Endothelial cell of umbilical vein (primary cell): ENCODE measurements at regions not wholly inside any gene's neighbourhood (a gene's known extent, or its start where the extent isn't known, plus 50 kb on each side); places are given as distances from the start of the nearest gene placed in this dataset.

Source experiments
- BruUV-seq: library from RNA; stranded (reverse); fragments of 400-500 nt; replicated peaks from 2 replicates; lab custom pipeline; 2021; lab: Mats Ljungman, UMichigan
- CTCF ChIA-PET: fragments of 300-600, 350-600 bp; sonication (Branson Sonifier 250); formaldehyde crosslinking; loops from one replicate; lab custom pipeline; 2021; ENCODE audit warnings: antibody characterized with exemption, inconsistent platforms; lab: Charles Lee
- POLR2A ChIA-PET: fragments of 300-600, 350-600 bp; sonication (Branson Sonifier 250); formaldehyde crosslinking; loops from one replicate; lab custom pipeline; 2021; ENCODE audit warnings: antibody characterized with exemption, inconsistent platforms; lab: Charles Lee
- DNase-seq: peaks from one replicate; pipeline ENCODE4 v3.0.0-alpha.2; 2011; ENCODE audit warnings: low read depth, low spot score
- FAIRE-seq: peaks from 2 replicates; lab custom pipeline; 2011; peaks lifted over from hg19 to GRCh38; lab: Jason Lieb, UNC
- H2AFZ ChIP-seq: 2 replicates; pipeline ENCODE4 v1.6.0; 2012; ENCODE audit warnings: low read depth, low read length, control low read depth, inconsistent platforms
- H3K27ac ChIP-seq: 2 replicates; pipeline ENCODE4 v1.5.1; 2011; ENCODE audit warnings: low read depth, mild to moderate bottlenecking, control low read depth, low read length, moderate library complexity; ENCODE audit not compliant: insufficient read depth
- H3K27me3 ChIP-seq, 2 experiments: 2 replicates each; pipeline versions ENCODE4 v1.6.0 to v1.6.1; 2011; ENCODE audit warnings: low read length in 2 of 2, mixed read lengths in 1 of 2; ENCODE audit not compliant: control insufficient read depth in 2 of 2, insufficient read depth in 2 of 2
- H3K36me3 ChIP-seq, 2 experiments: 2 replicates in 1 of 2; 3 replicates in 1 of 2; pipeline ENCODE4 v1.5.1; 2011; ENCODE audit warnings: low read length in 2 of 2, mild to moderate bottlenecking in 1 of 2, moderate library complexity in 1 of 2; ENCODE audit not compliant: control insufficient read depth in 2 of 2, insufficient read depth in 2 of 2; ENCODE audit errors: extremely low read depth in 1 of 2
- H3K4me1 ChIP-seq: 3 replicates; pipeline ENCODE4 v1.5.1; 2011; ENCODE audit warnings: mild to moderate bottlenecking, low read length; ENCODE audit not compliant: control insufficient read depth, insufficient read depth; ENCODE audit errors: extremely low read depth
- H3K4me2 ChIP-seq: 2 replicates; pipeline ENCODE4 v1.6.1; 2011; ENCODE audit warnings: low read length, control low read depth, mixed read lengths; ENCODE audit not compliant: insufficient read depth
- H3K4me3 ChIP-seq, 3 experiments: fragments of 200-600 bp in 1 of 3; sonication (generic), shearing (Covaris generic) in 1 of 3; replicated peaks in 1 of 3; 2 replicates each; pipeline ENCODE4 v1.5.1; 2011 to 2016; ENCODE audit warnings: control low read depth in 3 of 3, low read length in 3 of 3, mild to moderate bottlenecking in 2 of 3, inconsistent platforms in 1 of 3, low read depth in 1 of 3, moderate library complexity in 1 of 3; ENCODE audit not compliant: insufficient read depth in 1 of 3
- H3K79me2 ChIP-seq: 2 replicates; pipeline ENCODE4 v1.6.0; 2012; ENCODE audit warnings: low read length, inconsistent platforms; ENCODE audit not compliant: control insufficient read depth, insufficient read depth
- H3K9ac ChIP-seq: replicated peaks from 2 replicates; pipeline ENCODE3; 2011; ENCODE audit warnings: low read length, control low read depth; ENCODE audit not compliant: insufficient read depth; ENCODE audit errors: extremely low read depth
- H3K9me1 ChIP-seq: replicated peaks from 3 replicates; pipeline ENCODE4 v1.6.0; 2011; ENCODE audit warnings: mild to moderate bottlenecking, low read length; ENCODE audit not compliant: control insufficient read depth, insufficient read depth; ENCODE audit errors: extremely low read depth
- H3K9me3 ChIP-seq: replicated peaks from 2 replicates; pipeline ENCODE4 v1.5.1; 2012; ENCODE audit warnings: low read length, inconsistent platforms; ENCODE audit not compliant: control insufficient read depth, insufficient read depth
- H4K20me1 ChIP-seq: replicated peaks from 2 replicates; pipeline ENCODE3; 2011; ENCODE audit warnings: mild to moderate bottlenecking, low read length; ENCODE audit not compliant: control insufficient read depth, insufficient read depth; ENCODE audit errors: extremely low read depth
- CTCF ChIP-seq, 2 donors: IDR thresholded peaks; 1 replicate in 1 of 2; 2 replicates in 1 of 2; pipeline ENCODE4 v1.5.1; 2011; ENCODE audit warnings: low read length in 2 of 2, mild to moderate bottlenecking in 2 of 2, moderate library complexity in 2 of 2, control low read depth in 1 of 2, inconsistent platforms in 1 of 2, low read depth in 1 of 2; ENCODE audit not compliant: insufficient read depth in 1 of 2; ENCODE audit errors: extremely low read depth in 1 of 2
- EZH2 ChIP-seq: IDR thresholded peaks from 2 replicates; pipeline ENCODE4 v1.6.1; 2012; ENCODE audit warnings: borderline replicate concordance, low read depth, mild to moderate bottlenecking, moderate library complexity, low read length, inconsistent platforms; ENCODE audit not compliant: severe bottlenecking
- FOS ChIP-seq: IDR thresholded peaks from 2 replicates; pipeline ENCODE4 v1.6.1; 2011; ENCODE audit warnings: mild to moderate bottlenecking, low read length, moderate library complexity, borderline replicate concordance; ENCODE audit not compliant: insufficient read depth
- GATA2 ChIP-seq: IDR thresholded peaks from 2 replicates; pipeline ENCODE4 v1.7.0; 2011; ENCODE audit warnings: low read depth, mild to moderate bottlenecking, moderate library complexity, mixed read lengths, low read length; ENCODE audit not compliant: insufficient read length, insufficient read depth
- MAX ChIP-seq: IDR thresholded peaks from 2 replicates; pipeline ENCODE4 v1.6.1; 2011; ENCODE audit not compliant: insufficient read depth, insufficient read length
- MYC ChIP-seq: IDR thresholded peaks from one replicate; pipeline ENCODE4 v1.6.1; 2011; ENCODE audit warnings: mild to moderate bottlenecking, low read depth, low read length
- POLR2A ChIP-seq: IDR thresholded peaks from 2 replicates; pipeline ENCODE4 v1.6.1; 2012; ENCODE audit warnings: low read depth, mild to moderate bottlenecking, control low read depth, low read length
- POLR2AphosphoS5 ChIP-seq: IDR thresholded peaks from 2 replicates; pipeline ENCODE4 v1.6.1; 2012; ENCODE audit warnings: low read depth, mild to moderate bottlenecking, control low read depth, low read length, moderate library complexity; ENCODE audit not compliant: insufficient read depth
- dilution Hi-C: fragments of 300-500 bp; cut with MboI; formaldehyde crosslinking; loops from one replicate; pipeline ENCODE4 v1.15.0; 2019; ENCODE audit warnings: low sequenced_read_pairs; ENCODE audit not compliant: extremely low pct_ligation_motif_present
- intact Hi-C: fragments of 100-400 bp; cut with micrococcal nuclease; formaldehyde crosslinking; loops from one replicate; pipeline ENCODE4 v1.10.0; 2022

DNA sequence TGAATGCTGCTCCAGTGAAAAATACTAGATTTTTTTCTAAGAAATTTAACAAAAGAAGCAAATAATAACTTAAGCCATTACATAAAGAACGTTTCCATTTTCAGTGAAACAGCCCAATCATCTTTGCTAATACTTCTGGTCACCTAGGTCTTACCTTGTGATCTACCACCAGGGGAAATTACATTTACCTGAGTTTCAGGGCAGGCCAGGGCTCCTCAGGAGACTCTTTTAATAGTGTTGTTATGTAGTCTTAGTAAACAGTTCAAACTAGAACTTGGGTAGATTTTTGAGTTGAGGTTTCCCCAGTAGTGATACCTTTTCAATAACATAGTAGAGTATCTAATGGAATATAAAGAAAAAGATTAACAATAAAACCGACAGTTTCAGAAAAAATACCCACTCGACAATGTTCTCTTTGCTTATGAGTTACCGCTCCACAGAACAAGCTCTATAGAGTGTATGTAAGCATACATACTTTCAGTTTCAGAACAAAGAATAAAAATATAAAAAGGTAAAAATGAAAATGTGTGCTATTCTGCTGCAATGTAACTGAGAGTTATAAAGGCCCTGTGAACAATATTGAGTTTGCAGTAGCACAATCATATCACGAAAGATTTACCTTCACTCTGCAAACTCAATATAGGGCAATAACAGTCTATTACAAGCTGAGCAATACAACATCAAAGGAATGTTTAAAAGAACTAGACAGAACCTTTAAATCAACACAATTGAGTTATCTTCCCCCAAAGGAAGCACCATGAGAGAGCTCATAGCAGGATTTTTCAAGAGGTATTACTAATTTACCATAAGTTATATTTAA, 165.8 kb downstream of the ATOH1 start:
- ChIA-PET POLR2A (no interaction called here), CTCF (no interaction called here)
- Histone ChIP-seq H3K4me1 (no peaks in the 10 kb centered on the region), H3K36me3 (no peaks in the 10 kb centered on the region), H3K9me3 (no peaks in the 10 kb centered on the region), H3K4me2 (no peak overlapping the region), H3K79me2 (no peaks in the 10 kb centered on the region), H3K27ac (no peak overlapping the region), H2AFZ (no peak overlapping the region), H4K20me1 (no peaks in the 10 kb centered on the region), H3K9me1 (no peaks in the 10 kb centered on the region), H3K27me3 (no peaks in the 10 kb centered on the region), H3K4me3 (no peak overlapping the region), H3K9ac (no peak overlapping the region)
- TF ChIP-seq GATA2 (no peak), MAX (no peak), MYC (no peak), POLR2A (no peak), POLR2AphosphoS5 (no peak), FOS (no peak), EZH2 (no peak), CTCF (IDR thresholded peaks at IDR 0.05; ENCODE audit: extremely low read depth in 1 of 2, insufficient read depth in 1 of 2, low read depth in 1 of 2, low read length in 2 of 2) (no peak)
- BruUV-seq = no TSS peak
- no peak for DNase-seq
- no peak for FAIRE-seq
- dilution Hi-C loops = no loop called here
- intact Hi-C loops = no loop called here
